Fibroblast of lung (primary cell): ENCODE measurements at regions not wholly inside any gene's neighbourhood (a gene's known extent, or its start where the extent isn't known, plus 50 kb on each side); places are given as distances from the start of the nearest gene placed in this dataset.

ENCODE experiments used
- DNase-seq, 2 donors: peaks; one replicate each; pipeline versions ENCODE4 v3.0.0 to v3.0.0-alpha.2; 2010; ENCODE audit warnings: low read depth in 2 of 2
- H2AFZ ChIP-seq: 2 replicates; pipeline ENCODE4 v1.5.1; 2012; ENCODE audit warnings: low read length, control low read depth, inconsistent platforms
- H3K27ac ChIP-seq: 2 replicates; pipeline ENCODE4 v1.5.1; 2011; ENCODE audit warnings: low read length, control low read depth; ENCODE audit not compliant: insufficient read depth
- H3K27me3 ChIP-seq: 2 replicates; pipeline ENCODE4 v1.5.1; 2011; ENCODE audit warnings: mild to moderate bottlenecking, low read length; ENCODE audit not compliant: control insufficient read depth, insufficient read depth
- H3K36me3 ChIP-seq: 2 replicates; pipeline ENCODE4 v1.5.1; 2011; ENCODE audit warnings: low read length; ENCODE audit not compliant: control insufficient read depth, insufficient read depth
- H3K4me1 ChIP-seq: 2 replicates; pipeline ENCODE4 v1.5.1; 2011; ENCODE audit warnings: low read length; ENCODE audit not compliant: control insufficient read depth, insufficient read depth; ENCODE audit errors: extremely low read depth
- H3K4me2 ChIP-seq: 2 replicates; pipeline ENCODE4 v1.5.1; 2011; ENCODE audit warnings: low read length, control low read depth; ENCODE audit not compliant: insufficient read depth; ENCODE audit errors: extremely low read depth
- H3K4me3 ChIP-seq, 4 experiments: fragments of 200-600 bp in 1 of 4; sonication (generic) in 1 of 4; replicated peaks in 1 of 4; 2 replicates each; pipeline ENCODE4 v1.5.1; 2011 to 2016; ENCODE audit warnings: low read length in 4 of 4, low read depth in 3 of 4, mild to moderate bottlenecking in 3 of 4, control low read depth in 2 of 4, inconsistent platforms in 1 of 4, mixed read lengths in 1 of 4; ENCODE audit not compliant: insufficient read depth in 1 of 4; ENCODE audit errors: control extremely low read depth in 1 of 4
- H3K79me2 ChIP-seq: 2 replicates; pipeline ENCODE4 v1.5.1; 2012; ENCODE audit warnings: mild to moderate bottlenecking, low read length, inconsistent platforms; ENCODE audit not compliant: control insufficient read depth, insufficient read depth
- H3K9ac ChIP-seq: 2 replicates; pipeline ENCODE4 v1.5.1; 2011; ENCODE audit warnings: mild to moderate bottlenecking, low read length, control low read depth; ENCODE audit not compliant: insufficient read depth
- H3K9me3 ChIP-seq: 2 replicates; pipeline ENCODE4 v1.5.1; 2012; ENCODE audit warnings: low read depth, low read length; ENCODE audit not compliant: control insufficient read depth, insufficient read depth
- H4K20me1 ChIP-seq: 2 replicates; pipeline ENCODE4 v1.5.1; 2011; ENCODE audit warnings: low read length; ENCODE audit not compliant: control insufficient read depth, insufficient read depth; ENCODE audit errors: extremely low read depth
- EZH2 ChIP-seq: IDR thresholded peaks from 2 replicates; pipeline ENCODE4 v1.5.1; 2012; ENCODE audit warnings: low read length, control low read depth, mild to moderate bottlenecking; ENCODE audit errors: missing control alignments
- TF ChIP-seq, protein P1 (sequence below), 2 donors: IDR thresholded peaks in 1 of 2; conservative IDR thresholded peaks in 1 of 2; 1 replicate in 1 of 2; 2 replicates in 1 of 2; pipeline ENCODE4 v1.5.1; 2011 to 2012; ENCODE audit warnings: low read length in 2 of 2, control low read depth in 1 of 2, inconsistent platforms in 1 of 2, low read depth in 1 of 2, mild to moderate bottlenecking in 1 of 2

DNA sequence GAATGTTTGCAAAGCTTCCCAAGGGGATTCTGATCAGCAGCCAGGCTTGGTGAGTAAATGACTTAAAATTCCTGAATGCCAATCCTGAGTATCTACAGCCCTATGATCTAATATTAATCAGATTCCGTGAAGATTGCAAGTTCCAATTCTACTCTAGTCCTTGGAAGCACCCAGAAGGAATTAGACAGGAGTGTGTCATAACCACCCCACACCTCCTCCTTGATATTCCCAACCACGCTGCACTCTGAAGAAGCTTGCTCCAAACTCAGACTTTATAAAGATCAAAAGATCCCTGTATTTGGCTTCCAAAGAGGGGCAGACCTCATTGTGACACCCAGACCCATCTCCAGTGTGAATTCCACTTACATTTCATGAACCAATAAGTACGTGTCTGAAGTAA lies 306.0 kb downstream of the BCL11B start:
- no peak for DNase-seq
- no peak overlapping the region for H3K4me2 ChIP-seq

DNA sequence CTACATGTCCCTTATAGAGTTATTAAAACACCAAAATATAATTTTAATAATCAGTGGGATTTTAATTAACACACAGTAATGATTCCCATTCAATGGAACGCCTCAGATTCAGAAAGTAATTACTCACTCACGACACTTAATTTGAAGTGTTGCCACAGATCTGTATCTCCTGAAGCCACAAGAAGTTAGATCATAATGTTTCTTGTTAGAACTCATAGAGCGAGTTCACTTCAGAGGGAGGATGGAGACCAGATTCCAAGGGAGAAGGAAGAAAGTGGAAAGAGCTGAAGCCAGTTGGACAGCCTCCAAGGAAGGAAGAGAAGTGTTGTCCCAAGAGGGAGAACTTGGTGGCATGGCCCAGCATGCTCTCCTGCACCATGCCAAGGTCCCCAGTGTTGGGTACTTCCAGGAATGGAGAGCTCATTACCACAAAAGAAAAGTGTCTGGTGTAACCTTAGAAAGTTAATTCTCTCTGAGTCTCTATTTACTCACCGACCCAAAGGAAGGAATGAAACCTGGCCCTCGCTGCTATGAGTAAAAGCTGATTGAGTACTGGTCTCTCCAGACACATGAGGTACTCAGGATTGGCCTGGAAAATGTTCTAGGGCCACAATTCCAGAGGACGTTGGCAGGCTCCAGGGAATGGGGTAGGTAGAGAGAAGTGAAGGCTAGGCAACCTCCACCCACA lies 305.4 kb downstream of the BCL11B start:
- H3K9ac ChIP-seq: no peak overlapping the region
- no peak for DNase-seq

More for the DNA sequence above, 306.0 kb downstream of the BCL11B start:
- TF ChIP-seq, protein P1, sequence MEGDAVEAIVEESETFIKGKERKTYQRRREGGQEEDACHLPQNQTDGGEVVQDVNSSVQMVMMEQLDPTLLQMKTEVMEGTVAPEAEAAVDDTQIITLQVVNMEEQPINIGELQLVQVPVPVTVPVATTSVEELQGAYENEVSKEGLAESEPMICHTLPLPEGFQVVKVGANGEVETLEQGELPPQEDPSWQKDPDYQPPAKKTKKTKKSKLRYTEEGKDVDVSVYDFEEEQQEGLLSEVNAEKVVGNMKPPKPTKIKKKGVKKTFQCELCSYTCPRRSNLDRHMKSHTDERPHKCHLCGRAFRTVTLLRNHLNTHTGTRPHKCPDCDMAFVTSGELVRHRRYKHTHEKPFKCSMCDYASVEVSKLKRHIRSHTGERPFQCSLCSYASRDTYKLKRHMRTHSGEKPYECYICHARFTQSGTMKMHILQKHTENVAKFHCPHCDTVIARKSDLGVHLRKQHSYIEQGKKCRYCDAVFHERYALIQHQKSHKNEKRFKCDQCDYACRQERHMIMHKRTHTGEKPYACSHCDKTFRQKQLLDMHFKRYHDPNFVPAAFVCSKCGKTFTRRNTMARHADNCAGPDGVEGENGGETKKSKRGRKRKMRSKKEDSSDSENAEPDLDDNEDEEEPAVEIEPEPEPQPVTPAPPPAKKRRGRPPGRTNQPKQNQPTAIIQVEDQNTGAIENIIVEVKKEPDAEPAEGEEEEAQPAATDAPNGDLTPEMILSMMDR (conservative IDR thresholded peaks at IDR 0.05 in 1 of 2, IDR thresholded peaks at IDR 0.05 in 1 of 2; ENCODE audit: low read depth in 1 of 2, low read length in 2 of 2): no peak
- TF ChIP-seq EZH2: no peak
- Histone ChIP-seq H3K4me3 (no peak overlapping the region), H3K9ac (no peak overlapping the region), H4K20me1 (no peaks in the 10 kb centered on the region), H3K27me3 (no peaks in the 10 kb centered on the region), H3K27ac (no peak overlapping the region), H2AFZ (no peak overlapping the region), H3K9me3 (no peaks in the 10 kb centered on the region), H3K79me2 (no peaks in the 10 kb centered on the region), H3K36me3 (no peaks in the 10 kb centered on the region), H3K4me1 (no peaks in the 10 kb centered on the region)

DNA sequence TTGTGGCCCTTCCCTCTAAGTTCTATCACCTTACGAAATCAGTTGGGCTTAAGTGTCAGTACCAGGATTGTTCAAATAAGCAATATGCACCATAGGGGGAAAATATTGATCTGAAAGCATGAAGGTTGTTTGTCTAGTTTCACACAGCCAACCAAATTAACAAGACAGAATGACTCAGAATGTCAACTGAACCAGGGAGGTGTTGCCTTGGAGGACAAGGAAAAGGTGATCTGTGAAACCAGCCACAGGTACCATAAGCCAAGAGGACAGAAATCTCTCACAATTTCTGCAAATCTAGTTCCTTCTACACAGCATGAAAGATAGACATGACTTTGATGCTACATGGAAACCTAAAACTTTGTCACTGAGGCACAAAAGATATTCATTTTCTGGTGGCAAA lies 297.9 kb downstream of the BCL11B start:
- no peaks in the 10 kb centered on the region for H3K9me3 ChIP-seq
- no peak overlapping the region for H3K4me2 ChIP-seq
- H3K4me1 ChIP-seq: no peaks in the 10 kb centered on the region
- no peak for DNase-seq
- no peak overlapping the region for H3K9ac ChIP-seq
- TF ChIP-seq, protein P1 (conservative IDR thresholded peaks at IDR 0.05 in 1 of 2, IDR thresholded peaks at IDR 0.05 in 1 of 2; ENCODE audit: low read depth in 1 of 2, low read length in 2 of 2): no peak
- no peak for TF ChIP-seq EZH2
- H3K79me2 ChIP-seq: no peaks in the 10 kb centered on the region
- H3K27ac ChIP-seq: no peak overlapping the region
- no peaks in the 10 kb centered on the region for H4K20me1 ChIP-seq
- no peak overlapping the region for H2AFZ ChIP-seq
- no peak overlapping the region for H3K4me3 ChIP-seq
- H3K36me3 ChIP-seq: no peaks in the 10 kb centered on the region
- H3K27me3 ChIP-seq: no peaks in the 10 kb centered on the region

More for the DNA sequence above, 305.4 kb downstream of the BCL11B start:
- no peaks in the 10 kb centered on the region for H4K20me1 ChIP-seq
- no peak overlapping the region for H3K4me3 ChIP-seq
- H3K79me2 ChIP-seq: no peaks in the 10 kb centered on the region
- no peak overlapping the region for H3K4me2 ChIP-seq
- TF ChIP-seq, protein P1 (conservative IDR thresholded peaks at IDR 0.05 in 1 of 2, IDR thresholded peaks at IDR 0.05 in 1 of 2; ENCODE audit: low read depth in 1 of 2, low read length in 2 of 2): no peak
- no peak for TF ChIP-seq EZH2
- no peak overlapping the region for H3K27ac ChIP-seq
- no peaks in the 10 kb centered on the region for H3K27me3 ChIP-seq
- no peaks in the 10 kb centered on the region for H3K9me3 ChIP-seq
- H3K36me3 ChIP-seq: no peaks in the 10 kb centered on the region
- H2AFZ ChIP-seq: no peak overlapping the region
- no peaks in the 10 kb centered on the region for H3K4me1 ChIP-seq
